CD4-positive, CD25-positive, alpha-beta regulatory T cell (primary cell): ENCODE measurements at regions not wholly inside any gene's neighbourhood (a gene's known extent, or its start where the extent isn't known, plus 50 kb on each side); places are given as distances from the start of the nearest gene placed in this dataset.
"Not testable (repeated sequence)": the region's sequence is repeated elsewhere in the genome, so short reads cannot be mapped to it uniquely, and the experiment has no call there.

Source experiments
- ATAC-seq, 2 donors: fragments of 150-1000 bp; cut with Tn5 transposase; one replicate each; pipeline ENCODE4 v1.10.0; 2021; ENCODE audit warnings: low read depth in 2 of 2, moderate number of reproducible peaks in 2 of 2, moderate library complexity in 1 of 2
- DNase-seq, 3 donors: peaks; one replicate each; pipeline versions ENCODE4 v3.0.0 to v3.0.0-alpha.2; 2012 to 2022; ENCODE audit warnings: mixed read lengths in 1 of 3
- H3K27ac ChIP-seq: one replicate; pipeline ENCODE4 v1.7.0; 2013; ENCODE audit warnings: mild to moderate bottlenecking, low read length; ENCODE audit not compliant: insufficient read depth, poor library complexity, severe bottlenecking
- H3K27me3 ChIP-seq: one replicate; pipeline ENCODE4 v1.7.0; 2013; ENCODE audit warnings: low read length; ENCODE audit not compliant: control insufficient read depth, insufficient read depth
- H3K36me3 ChIP-seq: one replicate; pipeline ENCODE4 v1.7.0; 2013; ENCODE audit warnings: mild to moderate bottlenecking, low read length, moderate library complexity; ENCODE audit not compliant: control insufficient read depth, insufficient read depth
- H3K4me1 ChIP-seq: 2 replicates; pipeline ENCODE4 v1.7.0; 2013; ENCODE audit warnings: mild to moderate bottlenecking, low read length; ENCODE audit not compliant: insufficient read depth, control insufficient read depth, poor library complexity, severe bottlenecking
- H3K4me3 ChIP-seq: one replicate; pipeline ENCODE4 v1.7.0; 2013; ENCODE audit warnings: low read depth, mild to moderate bottlenecking, low read length, moderate library complexity
- H3K9me3 ChIP-seq, 2 experiments: 1 replicate in 1 of 2; 2 replicates in 1 of 2; pipeline ENCODE4 v1.7.0; 2013; ENCODE audit warnings: low read length in 2 of 2, mild to moderate bottlenecking in 1 of 2, moderate library complexity in 1 of 2; ENCODE audit not compliant: control insufficient read depth in 2 of 2
- H3K27ac Mint-ChIP-seq, 3 donors: one replicate each; pipeline ENCODE4 v1.8.0; 2020 to 2022; ENCODE audit warnings: mild to moderate bottlenecking in 3 of 3, mixed read lengths in 3 of 3, moderate library complexity in 2 of 3
- H3K27me3 Mint-ChIP-seq: one replicate; pipeline ENCODE4 v1.8.0; 2022; ENCODE audit warnings: mild to moderate bottlenecking, mixed read lengths
- H3K36me3 Mint-ChIP-seq: one replicate; pipeline ENCODE4 v1.8.0; 2020; ENCODE audit warnings: mixed read lengths
- H3K4me1 Mint-ChIP-seq, 4 donors: one replicate each; pipeline ENCODE4 v1.8.0; 2020 to 2022; ENCODE audit warnings: mixed read lengths in 4 of 4, mild to moderate bottlenecking in 1 of 4
- H3K4me3 Mint-ChIP-seq, 4 donors: one replicate each; pipeline ENCODE4 v1.8.0; 2020 to 2022; ENCODE audit warnings: mild to moderate bottlenecking in 4 of 4, mixed read lengths in 4 of 4, moderate library complexity in 3 of 4
- H3K9me3 Mint-ChIP-seq, 7 donors: one replicate each; pipeline ENCODE4 v1.8.0; 2020 to 2022; ENCODE audit warnings: mixed read lengths in 7 of 7, mild to moderate bottlenecking in 3 of 7, moderate library complexity in 2 of 7

GRCh38 chr3:124063197-124063909, 71.4 kb upstream of the ROPN1 start:
- H3K36me3 Mint-ChIP-seq, result no peaks in the 10 kb centered on the region
- no peaks in the 10 kb centered on the region for H3K4me1 Mint-ChIP-seq
- DNase-seq, result no peak
- no peak overlapping the region for H3K4me3 Mint-ChIP-seq
- peaks cover 8% of the 10 kb centered on the region for H3K27me3 ChIP-seq
- no peak overlapping the region for H3K27ac Mint-ChIP-seq
- H3K9me3 ChIP-seq, result no peaks in the 10 kb centered on the region
- peaks cover 0 to 1% (median 0%) of the 10 kb centered on the region in 7 donors for H3K9me3 Mint-ChIP-seq
- H3K27ac ChIP-seq, result no peak overlapping the region
- peaks cover 16% of the 10 kb centered on the region for H3K27me3 Mint-ChIP-seq
- no peak overlapping the region for H3K4me3 ChIP-seq
- no peak for ATAC-seq
- no peaks in the 10 kb centered on the region for H3K4me1 ChIP-seq
- no peaks in the 10 kb centered on the region for H3K36me3 ChIP-seq

GRCh38 chr3:124064050-124064449, 72.1 kb upstream of the ROPN1 start:
- no peak for DNase-seq
- H3K4me1 Mint-ChIP-seq, result no peaks in the 10 kb centered on the region

GRCh38 chr3:124066543-124066942, 74.6 kb upstream of the ROPN1 start:
- H3K36me3 Mint-ChIP-seq, H3K27ac Mint-ChIP-seq, H3K4me3 Mint-ChIP-seq, H3K9me3 Mint-ChIP-seq, H3K27ac ChIP-seq, H3K27me3 ChIP-seq, H3K9me3 ChIP-seq, H3K4me3 ChIP-seq, DNase-seq, H3K36me3 ChIP-seq, H3K4me1 ChIP-seq, H3K4me1 Mint-ChIP-seq, ATAC-seq: not testable (repeated sequence)
- peaks cover 17% of the 10 kb centered on the region for H3K27me3 Mint-ChIP-seq

More at GRCh38 chr3:124064050-124064449, 72.1 kb upstream of the ROPN1 start:
- Histone ChIP-seq H3K9me3 (no peaks in the 10 kb centered on the region), H3K4me1 (no peaks in the 10 kb centered on the region), H3K27me3 (peaks cover 8% of the 10 kb centered on the region), H3K4me3 (no peak overlapping the region), H3K36me3 (no peaks in the 10 kb centered on the region), H3K27ac (no peak overlapping the region)
- H3K27ac Mint-ChIP-seq, result no peak overlapping the region
- H3K9me3 Mint-ChIP-seq, result peaks cover 0 to 1% (median 0%) of the 10 kb centered on the region in 7 donors
- peaks cover 15% of the 10 kb centered on the region for H3K27me3 Mint-ChIP-seq
- no peaks in the 10 kb centered on the region for H3K36me3 Mint-ChIP-seq
- ATAC-seq, result no peak
- H3K4me3 Mint-ChIP-seq, result no peak overlapping the region

- ATAC-seq, DNase-seq, H3K9me3 ChIP-seq, H3K36me3 ChIP-seq, H3K27me3 ChIP-seq, H3K4me1 ChIP-seq, H3K27ac Mint-ChIP-seq, H3K27ac ChIP-seq, H3K4me1 Mint-ChIP-seq, H3K4me3 ChIP-seq, H3K4me3 Mint-ChIP-seq, H3K9me3 Mint-ChIP-seq, H3K36me3 Mint-ChIP-seq: not testable (repeated sequence)
- H3K27me3 Mint-ChIP-seq, result peaks cover 11% of the 10 kb centered on the region
Observed at GRCh38 chr3:124069706-124070105, 77.8 kb upstream of the ROPN1 start.

GRCh38 chr3:124075090-124075489, 83.2 kb upstream of the ROPN1 start:
- not testable (repeated sequence) for DNase-seq, H3K9me3 ChIP-seq, H3K36me3 ChIP-seq, H3K27ac ChIP-seq, H3K4me3 Mint-ChIP-seq, H3K4me1 ChIP-seq, H3K4me1 Mint-ChIP-seq, H3K36me3 Mint-ChIP-seq, H3K27me3 ChIP-seq, H3K27me3 Mint-ChIP-seq, H3K9me3 Mint-ChIP-seq, H3K4me3 ChIP-seq, ATAC-seq, H3K27ac Mint-ChIP-seq

GRCh38 chr3:124075753-124076152, 83.8 kb upstream of the ROPN1 start:
- no peaks in the 10 kb centered on the region for H3K9me3 ChIP-seq
- no peaks in the 10 kb centered on the region for H3K36me3 ChIP-seq
- no peak overlapping the region for H3K27ac ChIP-seq
- H3K27me3 ChIP-seq, result peaks cover under 1% of the 10 kb centered on the region
- ATAC-seq (no peak), DNase-seq (no peak)
- H3K27me3 Mint-ChIP-seq, result peaks cover 4% of the 10 kb centered on the region
- H3K4me1 Mint-ChIP-seq, result no peaks in the 10 kb centered on the region
- no peak overlapping the region for H3K27ac Mint-ChIP-seq
- no peak overlapping the region for H3K4me3 ChIP-seq
- H3K36me3 Mint-ChIP-seq, result no peaks in the 10 kb centered on the region
- no peaks in the 10 kb centered on the region for H3K4me1 ChIP-seq
- no peak overlapping the region for H3K4me3 Mint-ChIP-seq
- peaks cover 0 to 1% (median 0%) of the 10 kb centered on the region in 7 donors for H3K9me3 Mint-ChIP-seq

GRCh38 chr3:124076235-124076634, 84.3 kb upstream of the ROPN1 start:
- no peak overlapping the region for H3K27ac Mint-ChIP-seq
- ATAC-seq, result no peak
- DNase-seq, result no peak
- no peaks in the 10 kb centered on the region for H3K36me3 ChIP-seq
- H3K4me3 ChIP-seq, result no peak overlapping the region
- H3K27ac ChIP-seq, result no peak overlapping the region
- no peaks in the 10 kb centered on the region for H3K9me3 ChIP-seq
- no peaks in the 10 kb centered on the region for H3K4me1 Mint-ChIP-seq
- H3K27me3 Mint-ChIP-seq, result peaks cover 4% of the 10 kb centered on the region
- no peaks in the 10 kb centered on the region for H3K36me3 Mint-ChIP-seq
- no peaks in the 10 kb centered on the region for H3K4me1 ChIP-seq
- H3K27me3 ChIP-seq, result peaks cover 2% of the 10 kb centered on the region
- H3K4me3 Mint-ChIP-seq, result no peak overlapping the region
- H3K9me3 Mint-ChIP-seq, result no peaks in the 10 kb centered on the region
